ENCODE measurements at regions not wholly inside any gene's neighbourhood (a gene's known extent, or its start where the extent isn't known, plus 50 kb on each side); places are given as distances from the start of the nearest gene placed in this dataset.

DNA sequence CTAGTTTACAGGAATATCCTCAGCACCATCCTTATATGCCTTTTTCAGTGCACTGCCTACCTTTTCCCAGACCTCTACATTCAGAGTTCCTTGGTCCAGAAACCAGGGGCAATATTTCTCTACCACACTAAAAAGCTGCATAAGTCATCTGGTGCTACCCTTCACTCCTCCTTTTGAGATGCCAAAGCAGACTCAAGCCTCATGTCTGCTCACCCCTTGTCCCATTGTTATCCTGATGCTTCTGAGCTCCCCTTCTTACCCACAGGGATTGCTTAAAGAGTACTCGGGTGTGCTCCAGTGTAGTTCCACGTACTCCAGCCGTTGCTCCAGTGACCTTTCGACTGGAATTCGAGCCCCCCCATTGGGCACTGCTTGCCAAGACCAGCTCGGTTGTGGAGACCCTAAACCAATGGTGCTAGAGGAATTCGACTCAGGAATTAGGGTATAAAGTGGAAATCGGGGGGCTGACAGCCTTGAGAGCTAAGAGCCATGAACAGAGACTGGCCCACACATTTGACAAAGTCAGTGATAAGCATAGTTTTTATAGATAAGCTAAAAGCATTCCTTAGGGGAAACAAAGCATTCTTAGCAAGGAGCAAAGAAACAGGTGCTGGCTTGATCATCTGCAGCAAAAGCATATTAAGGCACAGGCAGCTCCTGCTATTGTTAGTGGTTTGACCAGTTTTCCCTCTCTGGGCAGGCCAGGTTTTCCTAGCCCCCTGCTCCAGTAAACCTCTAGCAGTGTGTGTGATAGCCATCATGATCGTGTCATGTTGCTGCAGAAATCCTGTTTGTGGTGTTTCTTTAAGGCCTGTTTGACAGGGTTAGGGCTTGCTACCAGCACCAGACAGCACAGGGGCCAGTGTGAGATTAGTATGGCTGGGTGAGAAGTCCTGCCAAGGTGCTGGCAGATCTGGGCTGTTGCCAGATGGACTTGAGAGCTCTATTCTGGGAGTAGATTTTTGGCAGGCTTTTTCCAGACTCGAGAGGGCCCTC lies 57.5 kb upstream of the WDR1 start:
- TF ChIP-seq, protein P1, sequence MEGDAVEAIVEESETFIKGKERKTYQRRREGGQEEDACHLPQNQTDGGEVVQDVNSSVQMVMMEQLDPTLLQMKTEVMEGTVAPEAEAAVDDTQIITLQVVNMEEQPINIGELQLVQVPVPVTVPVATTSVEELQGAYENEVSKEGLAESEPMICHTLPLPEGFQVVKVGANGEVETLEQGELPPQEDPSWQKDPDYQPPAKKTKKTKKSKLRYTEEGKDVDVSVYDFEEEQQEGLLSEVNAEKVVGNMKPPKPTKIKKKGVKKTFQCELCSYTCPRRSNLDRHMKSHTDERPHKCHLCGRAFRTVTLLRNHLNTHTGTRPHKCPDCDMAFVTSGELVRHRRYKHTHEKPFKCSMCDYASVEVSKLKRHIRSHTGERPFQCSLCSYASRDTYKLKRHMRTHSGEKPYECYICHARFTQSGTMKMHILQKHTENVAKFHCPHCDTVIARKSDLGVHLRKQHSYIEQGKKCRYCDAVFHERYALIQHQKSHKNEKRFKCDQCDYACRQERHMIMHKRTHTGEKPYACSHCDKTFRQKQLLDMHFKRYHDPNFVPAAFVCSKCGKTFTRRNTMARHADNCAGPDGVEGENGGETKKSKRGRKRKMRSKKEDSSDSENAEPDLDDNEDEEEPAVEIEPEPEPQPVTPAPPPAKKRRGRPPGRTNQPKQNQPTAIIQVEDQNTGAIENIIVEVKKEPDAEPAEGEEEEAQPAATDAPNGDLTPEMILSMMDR (IDR thresholded peaks at IDR 0.05; ENCODE audit: low read depth, low read length) = no peak
- H3K4me3 ChIP-seq (replicated peaks in 1 of 2; ENCODE audit: low read depth in 2 of 2, low read length in 2 of 2) = no peak overlapping the region
- peak in 1 of 2 donors; percentile 79 for DNase-seq (ENCODE audit: low read depth in 2 of 2)

DNA sequence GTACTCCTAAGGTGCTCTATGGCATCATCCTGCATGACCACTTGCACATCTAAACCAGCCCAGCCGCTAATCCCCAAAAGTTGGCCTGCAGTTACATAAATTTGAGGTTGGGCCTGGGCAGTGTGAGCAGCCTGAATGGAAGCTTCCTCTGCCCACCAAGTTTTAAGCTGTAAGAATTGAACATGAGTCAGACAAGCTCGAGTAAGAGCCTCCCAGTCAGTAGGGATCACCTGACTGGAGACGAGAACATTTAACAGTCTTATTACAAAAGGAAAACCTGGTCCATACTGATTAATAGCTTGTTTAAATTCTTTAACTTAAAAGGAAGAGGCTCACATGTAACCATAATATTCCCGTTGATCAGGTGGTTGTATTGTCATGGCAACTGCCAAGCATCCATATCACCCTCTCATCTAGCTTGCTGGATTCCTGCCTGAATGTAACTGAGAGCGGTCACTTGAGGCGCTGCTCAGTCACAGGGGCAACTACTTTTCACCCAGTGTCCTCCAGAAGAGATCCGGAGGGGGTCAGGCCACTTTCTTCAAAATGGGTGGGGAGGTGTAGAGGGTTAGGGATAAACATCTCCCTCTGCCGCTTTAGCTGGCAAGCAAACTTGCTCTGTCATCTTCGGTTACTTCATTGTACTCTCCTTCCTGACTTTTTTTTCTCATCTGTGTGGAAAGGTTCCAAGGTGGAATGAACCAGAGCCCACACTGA lies 56.6 kb upstream of the WDR1 start:
- H3K4me3 ChIP-seq (replicated peaks in 1 of 2; ENCODE audit: low read depth in 2 of 2, low read length in 2 of 2) = no peak overlapping the region
- peak; percentile 86 for DNase-seq (ENCODE audit: low read depth in 2 of 2)
- TF ChIP-seq, protein P1 (IDR thresholded peaks at IDR 0.05; ENCODE audit: low read depth, low read length) = peak; percentile 28

DNA sequence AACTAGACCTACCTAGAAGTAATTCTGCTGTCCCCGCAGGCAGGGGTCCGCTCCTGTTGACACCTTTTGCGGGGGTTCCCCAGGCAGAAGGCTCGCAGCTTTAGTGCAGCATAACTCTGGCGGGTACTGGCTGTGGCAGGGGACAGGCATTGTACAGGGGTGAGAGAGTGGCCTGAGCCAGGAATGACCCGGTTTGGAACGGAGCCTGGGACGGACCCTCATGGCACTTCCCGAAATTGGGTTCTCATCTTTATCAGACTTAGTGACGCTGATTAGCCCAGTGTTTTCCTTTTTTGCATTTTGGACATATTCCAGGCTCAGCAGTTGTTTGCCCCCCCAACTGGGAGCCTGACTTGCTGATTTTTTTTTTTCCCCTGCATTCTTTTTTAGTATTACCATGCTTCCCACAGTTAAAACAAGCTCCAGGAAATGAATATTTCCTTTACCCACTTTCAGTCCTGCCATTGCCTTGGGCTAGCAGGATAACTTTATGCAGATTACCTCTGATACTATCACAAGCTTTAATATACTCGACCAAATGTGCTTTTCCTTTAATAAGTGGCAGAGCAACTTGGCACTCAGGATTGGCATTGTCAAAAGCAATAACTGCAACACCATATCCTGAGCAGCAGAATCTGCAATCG lies 55.8 kb upstream of the WDR1 start:
- H3K4me3 ChIP-seq (replicated peaks in 1 of 2; ENCODE audit: low read depth in 2 of 2, low read length in 2 of 2) = no peak overlapping the region
- TF ChIP-seq, protein P1 (IDR thresholded peaks at IDR 0.05; ENCODE audit: low read depth, low read length) = no peak
- DNase-seq (ENCODE audit: low read depth in 2 of 2) = peak; percentile 9 to 56

DNA sequence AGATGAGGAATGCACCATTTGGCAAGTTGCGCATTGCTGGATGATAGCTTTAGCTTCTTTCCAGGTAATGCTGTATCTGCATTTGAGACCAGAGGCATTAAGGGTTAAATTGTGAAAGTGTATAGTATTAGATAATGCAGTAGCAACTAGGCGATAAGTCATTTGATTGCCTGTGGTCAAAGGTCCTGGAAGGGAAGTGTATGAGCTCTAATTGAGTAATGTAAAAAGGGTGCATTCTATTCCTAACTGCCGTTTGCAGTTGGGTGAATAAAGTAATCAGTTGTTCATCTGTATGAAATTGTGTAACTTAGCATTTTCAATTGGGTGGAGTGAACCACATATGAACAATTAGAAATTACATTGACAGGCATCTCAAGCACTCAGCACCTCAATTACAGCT lies 54.5 kb upstream of the WDR1 start:
- TF ChIP-seq, protein P1 (IDR thresholded peaks at IDR 0.05; ENCODE audit: low read depth, low read length) = no peak
- no peak for DNase-seq (ENCODE audit: low read depth in 2 of 2)
- H3K4me3 ChIP-seq (replicated peaks in 1 of 2; ENCODE audit: low read depth in 2 of 2, low read length in 2 of 2) = no peak overlapping the region

DNA sequence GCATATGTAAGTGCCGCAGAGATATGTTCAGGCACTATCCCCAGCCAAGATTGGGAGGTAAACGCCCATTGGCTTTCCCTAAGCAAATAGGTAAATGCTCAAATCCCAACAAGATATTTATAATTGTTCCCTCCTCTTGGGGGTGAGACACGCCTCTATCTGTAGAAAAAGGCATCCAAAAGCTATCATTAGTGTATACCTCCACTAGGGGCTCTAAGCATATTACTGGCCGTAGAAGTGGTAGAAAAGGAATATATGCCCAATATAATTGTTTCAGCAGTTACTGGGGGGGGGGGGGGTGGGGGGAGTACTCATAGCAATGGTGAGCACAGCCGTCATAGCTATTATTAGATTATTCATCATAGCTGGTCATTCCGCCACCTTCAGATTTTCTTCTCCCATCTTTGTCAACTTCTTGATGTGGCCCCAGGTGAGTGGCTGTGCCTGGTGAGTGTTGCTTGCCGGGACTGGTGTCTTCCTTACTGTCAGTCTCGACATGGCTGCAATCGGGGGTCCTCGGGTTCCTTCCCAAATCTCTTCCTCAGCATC lies 53.3 kb upstream of the WDR1 start:
- TF ChIP-seq, protein P1 (IDR thresholded peaks at IDR 0.05; ENCODE audit: low read depth, low read length) = no peak
- DNase-seq (ENCODE audit: low read depth in 2 of 2) = no peak
- H3K4me3 ChIP-seq (replicated peaks in 1 of 2; ENCODE audit: low read depth in 2 of 2, low read length in 2 of 2) = no peak overlapping the region

DNA sequence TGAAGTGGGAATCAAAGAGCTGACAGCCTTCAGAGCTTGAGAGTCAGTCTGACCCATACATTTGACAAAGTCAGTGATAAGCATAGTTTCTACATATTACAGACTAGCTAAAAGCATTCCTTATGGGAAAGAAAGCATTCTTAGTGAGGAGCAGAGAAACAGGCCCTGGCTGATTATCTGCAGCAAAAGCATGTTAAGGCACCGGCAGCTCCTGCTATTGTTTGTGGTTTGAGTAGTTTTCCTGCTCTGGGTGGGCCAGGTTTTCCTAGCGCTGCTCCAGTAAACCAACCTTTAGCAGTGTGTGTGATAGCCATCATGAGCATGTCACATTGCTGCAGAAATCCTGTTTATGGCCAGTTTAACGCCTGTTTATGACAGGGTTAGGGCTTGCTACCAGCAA lies 51.6 kb upstream of the WDR1 start:
- TF ChIP-seq, protein P1 (IDR thresholded peaks at IDR 0.05; ENCODE audit: low read depth, low read length) = no peak
- no peak overlapping the region for H3K4me3 ChIP-seq (replicated peaks in 1 of 2; ENCODE audit: low read depth in 2 of 2, low read length in 2 of 2)
- DNase-seq (ENCODE audit: low read depth in 2 of 2) = no peak
